GM23338 (cell line): ENCODE measurements at regions not wholly inside any gene's neighbourhood (a gene's known extent, or its start where the extent isn't known, plus 50 kb on each side); places are given as distances from the start of the nearest gene placed in this dataset.

Source experiments
- ATAC-seq: fragments of 200-7000 bp; cut with Tn5 transposase; 3 replicates; pipeline ENCODE4 v1.9.1; 2020
- DNase-seq: peaks from one replicate; pipeline ENCODE4 v3.0.0-alpha.2; 2015; ENCODE audit warnings: low spot score
- H2AFZ ChIP-seq: fragments of 200-600 bp; sonication (generic); 2 replicates; pipeline ENCODE4 v1.8.0; 2016; ENCODE audit warnings: antibody characterized with exemption, mild to moderate bottlenecking, moderate library complexity
- H3F3A ChIP-seq: fragments of 200-600 bp; sonication (generic); replicated peaks from 2 replicates; pipeline ENCODE4 v1.8.0; 2017; ENCODE audit warnings: antibody characterized with exemption, mixed run types, low read depth
- H3K27ac ChIP-seq: fragments of 200-600 bp; sonication (generic); 2 replicates; pipeline ENCODE4 v1.6.1; 2016; ENCODE audit warnings: low read depth
- H3K27me3 ChIP-seq: fragments of 200-600 bp; sonication (generic); 2 replicates; pipeline ENCODE4 v1.8.0; 2016; ENCODE audit warnings: mild to moderate bottlenecking, mixed run types, moderate library complexity; ENCODE audit not compliant: insufficient read depth
- H3K36me3 ChIP-seq: fragments of 200-600 bp; sonication (generic); 2 replicates; pipeline ENCODE4 v1.8.0; 2016; ENCODE audit warnings: mild to moderate bottlenecking; ENCODE audit not compliant: insufficient read depth
- H3K4me1 ChIP-seq: fragments of 200-600 bp; sonication (generic); 2 replicates; pipeline ENCODE4 v1.8.0; 2016; ENCODE audit warnings: mild to moderate bottlenecking, moderate library complexity; ENCODE audit not compliant: insufficient read depth
- H3K4me2 ChIP-seq: fragments of 200-600 bp; sonication (generic); 2 replicates; pipeline ENCODE4 v1.7.1; 2017; ENCODE audit warnings: mixed run types
- H3K4me3 ChIP-seq: fragments of 200-600 bp; sonication (generic); 2 replicates; pipeline ENCODE4 v1.6.1; 2016; ENCODE audit warnings: mixed run types
- H3K79me2 ChIP-seq: fragments of 200-600 bp; sonication (generic); replicated peaks from 2 replicates; pipeline ENCODE4 v1.8.0; 2017; ENCODE audit warnings: mild to moderate bottlenecking; ENCODE audit not compliant: insufficient read depth
- H3K9me2 ChIP-seq: fragments of 200-600 bp; sonication (generic); 2 replicates; pipeline ENCODE4 v1.8.0; 2017; ENCODE audit not compliant: insufficient read depth
- H4K20me1 ChIP-seq: fragments of 200-600 bp; sonication (generic); replicated peaks from 2 replicates; pipeline ENCODE4 v1.8.0; 2017; ENCODE audit warnings: mild to moderate bottlenecking; ENCODE audit not compliant: insufficient read depth
- H3K27ac Mint-ChIP-seq: 2 replicates; pipeline ENCODE4 v1.8.0; 2020; ENCODE audit warnings: inconsistent platforms, mild to moderate bottlenecking, moderate library complexity, mixed read lengths
- H3K27me3 Mint-ChIP-seq: 3 replicates; pipeline ENCODE4 v1.8.0; 2022; ENCODE audit warnings: low read depth, mild to moderate bottlenecking, moderate library complexity, mixed read lengths, inconsistent platforms; ENCODE audit not compliant: insufficient read depth, poor library complexity
- H3K36me3 Mint-ChIP-seq: 3 replicates; pipeline ENCODE4 v1.8.0; 2021; ENCODE audit warnings: low read depth, mild to moderate bottlenecking, inconsistent platforms, moderate library complexity, mixed read lengths
- H3K4me1 Mint-ChIP-seq: 3 replicates; pipeline ENCODE4 v1.8.0; 2020; ENCODE audit warnings: mild to moderate bottlenecking, inconsistent platforms, mixed read lengths
- H3K4me3 Mint-ChIP-seq: 3 replicates; pipeline ENCODE4 v1.8.0; 2021; ENCODE audit warnings: moderate library complexity, mild to moderate bottlenecking, inconsistent platforms, mixed read lengths
- H3K9me3 Mint-ChIP-seq: 3 replicates; pipeline ENCODE4 v1.8.0; 2020; ENCODE audit warnings: moderate library complexity, mild to moderate bottlenecking, inconsistent platforms, mixed read lengths
- CREB1 ChIP-seq: fragments of 250-450 bp; sonication (Bioruptor Pico); IDR thresholded peaks from 2 replicates; pipeline ENCODE4 v1.5.0; 2020; ENCODE audit warnings: low read depth, mild to moderate bottlenecking, moderate library complexity
- ETS1 ChIP-seq: IDR thresholded peaks from 2 replicates; pipeline ENCODE4 v1.6.1; 2016; ENCODE audit warnings: antibody characterized with exemption
- EZH2 ChIP-seq: fragments of 200-600 bp; sonication (generic); IDR thresholded peaks from one replicate; pipeline ENCODE4 v1.8.0; 2017; ENCODE audit warnings: antibody characterized with exemption, mild to moderate bottlenecking, low read depth; ENCODE audit not compliant: unreplicated experiment
- EZH2phosphoT487 ChIP-seq: fragments of 200-600 bp; sonication (generic); IDR thresholded peaks from one replicate; pipeline ENCODE4 v1.8.1; 2018; ENCODE audit warnings: antibody characterized with exemption; ENCODE audit not compliant: unreplicated experiment
- JUNB ChIP-seq: IDR thresholded peaks from one replicate; pipeline ENCODE4 v1.6.1; 2016; ENCODE audit warnings: antibody characterized with exemption; ENCODE audit not compliant: unreplicated experiment
- NANOG ChIP-seq: IDR thresholded peaks from 2 replicates; pipeline ENCODE4 v1.6.1; 2016; ENCODE audit warnings: antibody characterized with exemption, borderline replicate concordance
- POLR2AphosphoS5 ChIP-seq: IDR thresholded peaks from 2 replicates; pipeline ENCODE4 v1.6.1; 2016; ENCODE audit warnings: antibody characterized with exemption, low read depth
- REST ChIP-seq: IDR thresholded peaks from one replicate; pipeline ENCODE4 v1.6.1; 2018; ENCODE audit warnings: antibody characterized with exemption; ENCODE audit not compliant: unreplicated experiment
- STAT1 ChIP-seq: IDR thresholded peaks from one replicate; pipeline ENCODE4 v1.6.1; 2016; ENCODE audit warnings: antibody characterized with exemption; ENCODE audit not compliant: unreplicated experiment
- ZNF331 ChIP-seq: fragments of 250-450 bp; sonication (Bioruptor Pico); IDR thresholded peaks from 2 replicates; pipeline ENCODE4 v1.5.0; 2020; ENCODE audit warnings: low read depth, mild to moderate bottlenecking, moderate library complexity
- ZNF462 ChIP-seq: fragments of 250-450 bp; sonication (Bioruptor Pico); IDR thresholded peaks from 2 replicates; pipeline ENCODE4 v1.5.0; 2020; ENCODE audit warnings: mild to moderate bottlenecking, moderate library complexity
- TF ChIP-seq, protein P1 (sequence below), 2 experiments: fragments of 200-600 bp in 1 of 2; sonication (generic) in 1 of 2; conservative IDR thresholded peaks; 2 replicates each; pipeline versions ENCODE4 v1.5.1 to v1.6.1; 2016 to 2017; ENCODE audit warnings: antibody characterized with exemption in 2 of 2, low read depth in 2 of 2, mild to moderate bottlenecking in 2 of 2, moderate library complexity in 1 of 2

GRCh38 chr1:218066332-218066731, 218.8 kb upstream of the RRP15 start:
- H4K20me1 ChIP-seq: no peaks in the 10 kb centered on the region
- Mint-ChIP-seq H3K27me3 (no peaks in the 10 kb centered on the region), H3K27ac (no peak overlapping the region), H3K9me3 (no peaks in the 10 kb centered on the region), H3K4me1 (no peaks in the 10 kb centered on the region; the same call in 2 of the 3 replicates), H3K4me3 (no peak overlapping the region), H3K36me3 (no peaks in the 10 kb centered on the region)
- DNase-seq (no peak), ATAC-seq (no peak)
- H3K36me3 ChIP-seq: no peaks in the 10 kb centered on the region
- no peak overlapping the region for H3K4me2 ChIP-seq
- no peak overlapping the region for H3K27ac ChIP-seq
- no peaks in the 10 kb centered on the region for H3K9me2 ChIP-seq
- TF ChIP-seq EZH2phosphoT487: no peak
- TF ChIP-seq EZH2: no peak
- TF ChIP-seq STAT1: no peak
- TF ChIP-seq CREB1: no peak
- TF ChIP-seq, protein P1, sequence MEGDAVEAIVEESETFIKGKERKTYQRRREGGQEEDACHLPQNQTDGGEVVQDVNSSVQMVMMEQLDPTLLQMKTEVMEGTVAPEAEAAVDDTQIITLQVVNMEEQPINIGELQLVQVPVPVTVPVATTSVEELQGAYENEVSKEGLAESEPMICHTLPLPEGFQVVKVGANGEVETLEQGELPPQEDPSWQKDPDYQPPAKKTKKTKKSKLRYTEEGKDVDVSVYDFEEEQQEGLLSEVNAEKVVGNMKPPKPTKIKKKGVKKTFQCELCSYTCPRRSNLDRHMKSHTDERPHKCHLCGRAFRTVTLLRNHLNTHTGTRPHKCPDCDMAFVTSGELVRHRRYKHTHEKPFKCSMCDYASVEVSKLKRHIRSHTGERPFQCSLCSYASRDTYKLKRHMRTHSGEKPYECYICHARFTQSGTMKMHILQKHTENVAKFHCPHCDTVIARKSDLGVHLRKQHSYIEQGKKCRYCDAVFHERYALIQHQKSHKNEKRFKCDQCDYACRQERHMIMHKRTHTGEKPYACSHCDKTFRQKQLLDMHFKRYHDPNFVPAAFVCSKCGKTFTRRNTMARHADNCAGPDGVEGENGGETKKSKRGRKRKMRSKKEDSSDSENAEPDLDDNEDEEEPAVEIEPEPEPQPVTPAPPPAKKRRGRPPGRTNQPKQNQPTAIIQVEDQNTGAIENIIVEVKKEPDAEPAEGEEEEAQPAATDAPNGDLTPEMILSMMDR (conservative IDR thresholded peaks at IDR 0.05; ENCODE audit: low read depth in 2 of 2): no peak
- TF ChIP-seq ETS1: no peak
- no peak for TF ChIP-seq JUNB
- TF ChIP-seq NANOG: no peak
- TF ChIP-seq ZNF462: no peak
- TF ChIP-seq REST: no peak
- TF ChIP-seq ZNF331 (CRISPR knock-in tag): no peak
- TF ChIP-seq POLR2AphosphoS5: no peak
- no peaks in the 10 kb centered on the region for H3F3A ChIP-seq
- H3K79me2 ChIP-seq: no peaks in the 10 kb centered on the region
- no peak overlapping the region for H2AFZ ChIP-seq
- H3K4me1 ChIP-seq: no peaks in the 10 kb centered on the region
- H3K27me3 ChIP-seq: no peaks in the 10 kb centered on the region
- H3K4me3 ChIP-seq: no peak overlapping the region
